DMS153 treated with DMSO at 0.1 percent for 48 hours (cell line): ENCODE measurements at regions not wholly inside any gene's neighbourhood (a gene's known extent, or its start where the extent isn't known, plus 50 kb on each side); places are given as distances from the start of the nearest gene placed in this dataset.
"Not testable (repeated sequence)": the region's sequence is repeated elsewhere in the genome, so short reads cannot be mapped to it uniquely, and the experiment has no call there.

Experiments
- DNase-seq: peaks from one replicate; lab custom pipeline; 2025; ENCODE audit not compliant: unreplicated experiment; lab: John Stamatoyannopoulos, UW

DNA sequence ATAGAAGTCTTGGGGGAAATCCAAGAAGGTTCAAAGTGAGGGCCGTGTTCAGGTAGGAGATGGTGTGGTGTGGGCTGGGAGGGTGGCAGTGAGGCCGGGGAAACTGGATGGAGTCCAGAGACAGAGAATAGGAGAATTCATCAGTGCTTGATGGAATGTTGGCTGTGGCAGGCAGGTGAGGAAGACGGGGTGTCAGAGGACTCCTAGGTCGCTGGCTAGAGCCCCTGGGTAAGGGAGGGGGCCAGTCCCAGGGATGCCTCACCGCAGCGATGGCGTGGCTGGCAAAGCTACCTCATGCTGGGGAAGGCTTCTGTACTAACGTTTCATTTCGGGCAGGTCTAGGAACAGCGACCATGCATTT, 373.0 kb downstream of the RPS24 start:
- no peak for DNase-seq

DNA sequence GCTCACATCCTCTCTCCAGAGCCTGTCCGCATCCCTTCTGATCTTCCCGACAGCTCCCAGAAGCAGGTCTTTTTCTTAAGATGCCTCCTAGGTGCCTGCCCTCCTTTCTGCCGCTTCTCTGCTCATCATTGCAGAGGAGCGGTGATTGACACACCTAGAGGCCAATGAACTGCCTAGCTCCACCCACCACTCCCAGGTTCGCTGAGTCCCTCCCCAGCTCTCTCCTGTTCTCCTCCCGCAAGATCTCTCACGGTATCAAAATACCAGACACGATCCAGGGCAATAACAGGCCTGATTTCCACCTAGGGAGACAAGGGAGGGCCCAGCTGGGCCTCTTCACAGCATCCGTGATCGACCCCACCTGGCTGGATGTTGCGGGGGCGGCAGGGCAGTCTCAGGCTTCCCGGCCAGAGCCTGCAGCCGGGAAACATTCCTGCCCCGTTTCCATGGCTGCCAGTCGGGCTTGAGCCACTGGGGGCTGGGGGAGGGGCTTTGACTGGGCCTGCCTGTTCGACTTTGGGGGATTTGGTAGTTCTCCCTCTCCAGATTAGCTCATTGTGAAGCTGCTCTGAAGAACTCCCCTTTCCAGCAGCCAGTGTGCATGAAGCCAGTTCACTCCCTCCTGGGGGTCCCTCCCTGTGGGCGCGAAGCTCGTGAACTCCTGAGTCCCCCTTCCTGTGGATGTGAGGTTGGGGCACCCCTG, 373.5 kb downstream of the RPS24 start:
- DNase-seq: peak; percentile 91

DNA sequence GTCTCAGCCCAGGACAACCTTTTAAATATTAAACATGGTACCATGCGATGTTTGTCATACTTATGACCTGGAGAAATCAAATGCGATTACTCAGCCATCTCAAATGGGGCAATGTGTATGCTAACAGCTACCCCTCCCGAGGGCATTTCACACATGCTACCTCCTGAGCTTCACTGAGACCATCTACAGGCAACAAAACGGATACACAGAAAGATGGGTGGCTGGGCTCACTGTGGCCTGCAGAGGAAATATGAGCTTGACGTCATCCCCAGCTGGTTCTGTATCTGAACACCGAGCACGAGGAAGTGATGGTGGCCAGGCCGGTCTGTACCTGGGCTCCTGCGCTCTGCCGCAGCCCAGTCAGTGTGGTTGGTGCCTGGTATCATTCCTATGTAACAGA, 374.3 kb downstream of the RPS24 start:
- no peak for DNase-seq

DNA sequence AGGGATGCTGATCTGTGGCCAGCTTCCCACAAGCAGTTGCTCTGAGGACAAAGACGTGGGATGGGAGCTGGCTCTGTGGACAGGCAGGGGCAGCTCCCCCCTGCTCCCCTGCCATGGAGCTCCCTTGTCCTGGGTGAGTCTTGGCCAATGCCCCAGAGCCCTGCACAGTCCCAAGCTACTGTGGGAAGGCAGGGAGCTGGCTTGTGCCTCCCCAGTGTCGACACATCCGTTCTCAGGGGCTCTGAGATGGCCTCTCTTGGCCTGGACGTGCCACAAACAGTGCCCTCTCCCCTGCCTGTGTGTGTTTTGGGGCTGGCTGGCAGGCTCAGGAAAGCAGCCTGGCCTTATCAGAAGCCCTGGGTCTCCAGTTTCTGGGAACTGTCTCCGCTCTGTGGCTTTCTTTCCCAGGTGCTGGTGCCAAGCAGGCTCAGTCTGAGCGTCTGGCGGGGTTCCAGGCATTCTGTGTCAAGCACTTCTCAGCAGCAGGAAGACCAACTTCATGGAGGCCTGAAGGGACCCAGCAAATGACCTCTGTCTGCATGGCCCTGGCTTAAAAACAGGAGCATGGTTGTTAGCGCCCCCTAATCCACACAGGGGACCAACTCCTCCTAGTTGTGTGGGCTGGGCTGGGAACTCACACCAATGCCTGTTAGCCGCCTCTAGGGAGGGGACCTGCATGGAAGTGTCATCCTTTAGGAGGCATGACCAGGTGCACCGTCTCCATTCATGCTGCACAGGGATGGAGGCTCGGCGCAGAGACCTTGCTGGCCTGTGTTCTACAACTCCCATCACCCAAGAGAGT, 375.2 kb downstream of the RPS24 start:
- peak; percentile 81 for DNase-seq

DNA sequence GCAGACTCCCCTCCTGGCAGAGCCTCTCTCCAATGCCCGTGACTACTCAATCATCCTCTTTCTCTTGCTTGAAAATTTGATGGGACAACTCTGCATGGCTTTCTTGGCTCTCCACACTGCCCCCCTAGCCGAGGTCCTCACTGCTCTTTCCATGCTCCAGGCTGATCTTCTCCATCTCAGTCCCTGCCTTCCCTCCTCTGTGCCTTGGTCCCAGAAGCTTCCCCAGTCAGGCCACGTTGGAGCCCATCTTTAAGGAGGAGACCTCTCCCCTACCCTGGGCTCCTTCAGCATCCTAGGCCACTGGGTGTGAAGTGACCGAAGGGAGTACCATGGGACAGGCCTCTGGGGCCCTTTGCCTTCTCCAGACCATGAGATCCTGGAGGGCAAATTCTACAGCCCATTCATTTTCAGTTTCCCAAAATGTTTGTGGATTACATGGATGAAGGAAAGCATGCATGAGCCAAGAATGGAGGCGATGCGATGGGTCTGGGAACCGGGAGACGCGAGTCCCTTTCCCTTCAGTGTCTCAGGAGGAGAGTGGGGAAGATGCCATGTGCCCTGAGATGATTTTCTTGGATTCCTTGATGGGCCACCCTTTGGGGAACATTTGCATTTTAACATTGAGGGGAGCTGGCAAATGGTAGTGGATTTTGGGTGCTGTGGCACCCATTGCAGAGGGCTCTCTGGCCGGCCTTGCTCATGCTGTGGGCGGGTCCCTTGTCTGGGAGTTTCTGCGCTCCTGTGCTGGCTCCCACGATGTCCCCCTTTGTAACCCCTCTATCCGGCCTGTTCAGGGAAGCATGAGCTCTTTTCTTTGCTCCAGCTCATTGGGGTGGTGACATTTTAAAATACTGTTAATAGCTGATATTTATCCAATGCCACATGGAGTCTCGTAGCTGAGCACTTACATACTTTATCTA, 376.6 kb downstream of the RPS24 start:
- DNase-seq: no peak

DNA sequence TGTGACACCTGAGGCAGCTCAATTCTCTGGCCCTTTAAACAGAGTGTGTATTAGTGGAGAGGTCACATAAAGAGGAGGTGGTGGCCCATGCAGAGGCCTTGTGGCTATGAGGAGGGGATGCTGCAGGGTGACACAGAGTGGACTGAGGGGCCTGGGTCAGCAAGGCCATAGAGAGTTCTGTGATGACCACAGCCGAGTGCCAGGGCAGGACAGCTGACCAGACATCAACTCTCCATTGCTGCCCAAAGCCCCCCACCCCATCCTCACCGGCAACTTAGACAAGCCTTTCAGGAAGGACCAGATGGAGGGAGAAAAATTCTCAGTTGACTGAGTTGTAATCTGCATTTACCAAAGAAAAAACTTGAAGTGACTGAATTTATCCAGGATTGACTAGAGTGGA, 378.1 kb downstream of the RPS24 start:
- DNase-seq: no peak

DNA sequence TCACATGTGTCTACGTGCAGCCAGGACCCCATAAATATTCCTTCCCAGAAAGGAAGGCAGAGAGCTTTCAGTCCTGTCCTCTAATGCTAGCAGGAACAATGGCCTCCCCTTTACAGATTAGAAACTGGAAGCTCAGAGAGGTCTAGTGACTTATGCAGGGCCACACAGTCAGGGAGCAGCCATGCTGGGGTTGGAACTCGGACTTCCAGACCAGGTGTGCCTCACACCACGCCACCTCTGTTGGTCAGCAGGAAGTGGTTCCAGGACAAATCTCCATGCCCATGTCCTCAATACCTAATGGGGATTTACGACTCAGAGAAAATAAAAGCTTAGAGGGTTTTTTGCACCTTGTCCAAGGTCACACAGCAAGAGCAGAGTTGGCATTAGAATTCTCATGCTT, 378.9 kb downstream of the RPS24 start:
- DNase-seq: no peak

DNA sequence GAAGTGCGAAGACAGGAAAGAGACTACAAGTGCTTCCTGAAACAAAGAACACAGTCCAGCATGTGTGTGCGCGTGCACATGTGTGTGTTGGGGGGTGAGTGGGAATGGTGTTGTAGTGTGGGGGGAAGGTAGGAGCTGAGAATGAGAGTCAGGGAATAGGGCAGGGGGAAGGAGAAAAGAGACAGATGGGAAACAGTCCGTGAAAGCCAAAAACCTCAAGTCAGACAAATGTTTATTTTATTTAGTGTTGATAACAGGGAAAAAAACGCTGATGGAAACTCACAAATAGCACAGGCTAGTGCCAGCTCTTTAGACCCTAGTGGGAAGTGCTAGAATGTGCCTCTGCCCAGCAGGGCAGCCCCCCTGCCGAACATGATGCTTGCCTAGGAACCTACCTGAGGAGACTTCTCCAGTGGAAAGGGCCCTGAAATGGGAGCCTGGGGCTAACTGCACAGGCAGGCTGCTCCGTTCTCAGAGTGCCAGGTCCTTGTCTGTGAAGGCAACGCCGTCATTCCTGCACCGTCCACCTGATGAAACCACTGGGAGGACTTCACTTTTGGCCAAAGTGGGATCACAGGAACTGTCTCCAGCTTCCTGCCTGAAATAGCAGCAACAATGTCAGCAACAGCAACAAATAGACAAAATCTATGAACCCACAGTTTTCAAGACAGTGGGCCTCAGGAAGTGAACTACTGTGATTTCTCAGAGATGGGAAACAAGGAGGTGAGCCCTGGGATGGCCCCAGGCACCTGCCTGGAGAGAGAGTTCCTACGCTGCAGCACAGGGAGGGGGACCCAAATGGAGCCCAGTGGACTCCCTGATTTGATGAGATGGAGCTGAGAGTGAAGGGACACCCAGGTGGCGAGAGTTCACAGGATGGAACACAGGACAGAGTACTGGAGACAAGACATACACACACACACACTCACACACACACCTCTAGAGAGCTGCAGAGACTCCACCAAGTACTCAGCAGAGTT, 379.7 kb downstream of the RPS24 start:
- DNase-seq: no peak

DNA sequence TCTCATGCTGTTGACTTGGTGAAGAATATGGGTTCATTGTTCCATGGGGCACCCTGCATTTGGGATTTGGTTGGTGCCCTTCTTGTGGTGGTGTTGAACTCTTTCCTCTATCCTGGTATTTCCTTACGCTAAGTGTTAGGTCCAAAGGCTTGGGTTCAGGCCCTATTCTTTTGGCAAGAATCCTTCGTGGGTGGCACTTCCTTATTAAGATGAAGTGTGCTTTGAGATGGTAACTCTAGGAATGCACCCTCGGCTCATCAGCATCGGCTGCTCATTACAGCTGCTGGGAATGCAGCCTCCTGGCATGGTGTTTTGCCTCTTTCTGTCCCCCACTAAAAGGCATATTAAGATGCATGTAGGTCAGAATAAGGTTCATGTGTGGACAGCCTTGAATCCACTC, 380.7 kb downstream of the RPS24 start:
- DNase-seq: no peak

DNA sequence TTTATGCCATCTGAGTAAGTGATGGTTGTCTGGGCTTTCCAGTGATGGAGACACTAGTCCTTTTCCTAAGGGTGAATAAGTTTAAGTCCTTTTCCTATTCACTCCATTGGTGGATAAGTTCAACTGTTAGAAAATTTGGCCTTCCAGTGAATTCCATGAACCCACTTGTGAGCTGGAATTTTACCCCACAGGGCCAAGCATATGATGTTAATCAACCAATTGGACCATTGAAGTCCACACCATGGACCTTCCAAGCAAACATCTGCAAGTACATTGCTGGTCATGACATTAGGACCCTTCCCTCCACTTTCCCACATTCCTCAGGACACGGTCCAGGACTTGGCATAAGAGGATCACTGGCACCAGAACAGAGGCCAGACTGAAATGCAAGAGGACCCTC, 381.4 kb downstream of the RPS24 start:
- no peak for DNase-seq

DNA sequence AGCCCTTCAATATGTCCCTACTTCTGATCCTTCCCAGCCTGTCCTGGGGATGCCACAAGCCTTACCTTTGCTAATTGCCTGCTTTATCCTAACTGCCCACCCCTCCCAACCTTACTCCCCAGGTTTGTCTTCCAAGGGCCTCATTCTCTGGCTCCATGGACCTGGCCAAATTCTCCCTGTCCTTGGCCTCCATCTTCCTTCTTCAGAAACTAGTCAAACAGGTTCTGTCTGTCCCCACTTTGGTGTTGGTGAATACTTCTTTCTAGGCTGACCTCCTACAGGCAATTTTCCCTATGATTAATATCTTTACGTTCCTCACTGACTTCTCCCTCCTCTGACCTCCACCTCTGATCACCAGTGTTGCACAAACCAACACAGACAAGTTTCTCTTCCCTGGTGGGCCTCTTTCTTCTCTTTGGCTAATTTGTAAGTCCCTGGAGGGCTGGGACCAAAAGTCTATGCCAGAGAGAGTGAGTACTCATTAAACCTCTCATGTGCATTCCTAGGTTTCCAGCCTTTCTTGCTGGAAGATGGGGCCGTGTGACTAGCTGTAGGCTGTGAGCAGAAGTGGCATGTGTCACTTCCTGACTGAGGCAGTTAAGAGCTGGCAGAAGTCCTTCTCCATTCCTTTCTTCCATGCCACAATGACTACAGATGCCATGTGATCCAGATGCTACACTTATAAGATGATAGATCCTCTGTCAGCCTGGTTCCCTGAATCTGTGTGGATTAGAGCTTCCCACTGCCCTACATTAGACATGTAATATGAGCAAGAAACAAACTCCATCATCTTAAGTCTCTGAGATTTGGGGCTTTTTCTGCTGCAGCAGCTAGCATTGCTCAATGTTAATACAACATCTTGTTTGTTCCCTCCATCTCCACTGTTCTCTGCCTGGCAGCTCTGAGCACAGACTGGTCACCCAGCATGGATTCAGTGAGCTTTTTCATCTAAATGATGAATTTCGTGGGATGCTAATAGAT, 382.7 kb downstream of the RPS24 start:
- DNase-seq: no peak

DNA sequence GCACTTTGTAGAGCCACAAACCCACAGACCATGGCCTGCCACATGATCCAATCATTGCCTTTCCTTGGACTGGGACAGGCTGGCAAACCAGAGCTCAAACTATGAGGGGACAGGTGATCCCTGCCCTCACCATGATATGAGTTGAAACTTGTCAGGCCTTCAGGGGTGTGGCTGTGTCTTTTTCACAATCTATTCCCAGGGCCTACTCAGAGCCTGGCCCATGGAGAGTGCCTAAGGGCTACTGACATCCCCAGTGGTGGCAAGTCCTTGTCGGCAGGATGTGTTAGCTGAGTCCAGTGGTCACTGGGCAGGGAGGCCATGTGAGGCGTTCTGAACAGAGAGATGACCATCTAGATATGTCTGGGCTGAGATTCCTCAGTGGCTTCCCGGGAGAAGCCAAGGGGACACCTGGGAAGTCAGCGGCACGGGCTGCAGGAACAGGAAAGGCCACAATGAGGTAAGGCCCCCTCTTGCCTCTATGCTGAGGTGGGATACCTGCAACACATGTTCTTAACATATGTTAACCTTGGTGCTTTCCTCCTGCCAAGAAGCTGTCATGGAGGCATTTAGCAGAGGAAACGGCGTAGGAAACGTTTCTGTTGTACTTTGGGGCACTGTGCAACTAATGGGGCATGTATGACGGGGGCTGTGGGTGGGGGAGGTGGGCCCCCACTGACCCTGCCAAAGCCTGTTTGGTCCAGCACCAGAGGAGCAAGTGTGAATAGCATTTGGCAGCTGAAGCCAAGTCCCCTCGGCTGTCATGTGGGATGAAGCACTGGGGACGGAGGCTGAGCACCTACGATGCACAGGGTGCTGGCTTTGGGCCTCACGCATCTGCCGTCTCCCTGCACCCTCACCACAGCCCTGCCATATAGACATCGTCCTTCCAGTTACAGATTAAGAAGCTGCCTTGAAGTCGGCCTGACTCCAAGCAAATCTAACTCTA, 384.0 kb downstream of the RPS24 start:
- no peak for DNase-seq

DNA sequence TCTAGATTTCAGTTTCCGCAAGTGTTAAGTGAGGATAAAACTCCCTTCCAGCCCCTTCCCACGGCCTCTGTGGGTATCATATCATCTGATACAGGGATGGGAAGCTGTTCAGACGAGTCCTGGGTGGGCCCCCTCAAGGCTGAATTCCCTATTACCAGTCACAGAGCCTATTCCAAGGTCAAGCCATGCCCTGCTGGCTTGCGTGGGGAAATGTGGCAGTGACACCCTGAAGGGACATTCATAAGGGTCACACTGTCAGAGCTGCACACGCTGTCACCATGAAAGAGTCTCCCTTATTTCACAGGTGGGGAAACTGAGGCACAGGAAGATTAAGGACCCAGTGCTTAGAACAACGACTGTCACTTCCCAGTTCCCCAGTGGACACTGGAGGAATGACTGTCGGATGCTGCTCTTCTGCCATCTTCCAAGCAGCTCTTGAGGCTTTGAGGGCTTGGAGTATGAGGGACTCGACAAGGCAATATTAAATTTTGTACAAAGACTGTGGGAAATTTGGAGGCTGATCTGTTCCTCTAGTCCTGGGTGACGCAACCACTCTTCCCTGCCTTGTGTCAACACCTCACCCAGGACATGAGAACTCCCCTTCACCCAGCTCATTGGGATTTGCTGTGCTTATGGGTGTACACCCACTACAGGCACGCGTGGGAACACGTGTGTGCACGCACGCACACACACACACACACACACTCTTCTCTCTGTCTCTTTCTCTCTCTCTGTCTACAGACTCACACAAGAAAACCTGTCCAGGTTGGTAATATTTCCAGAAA, 386.0 kb downstream of the RPS24 start:
- no peak for DNase-seq

DNA sequence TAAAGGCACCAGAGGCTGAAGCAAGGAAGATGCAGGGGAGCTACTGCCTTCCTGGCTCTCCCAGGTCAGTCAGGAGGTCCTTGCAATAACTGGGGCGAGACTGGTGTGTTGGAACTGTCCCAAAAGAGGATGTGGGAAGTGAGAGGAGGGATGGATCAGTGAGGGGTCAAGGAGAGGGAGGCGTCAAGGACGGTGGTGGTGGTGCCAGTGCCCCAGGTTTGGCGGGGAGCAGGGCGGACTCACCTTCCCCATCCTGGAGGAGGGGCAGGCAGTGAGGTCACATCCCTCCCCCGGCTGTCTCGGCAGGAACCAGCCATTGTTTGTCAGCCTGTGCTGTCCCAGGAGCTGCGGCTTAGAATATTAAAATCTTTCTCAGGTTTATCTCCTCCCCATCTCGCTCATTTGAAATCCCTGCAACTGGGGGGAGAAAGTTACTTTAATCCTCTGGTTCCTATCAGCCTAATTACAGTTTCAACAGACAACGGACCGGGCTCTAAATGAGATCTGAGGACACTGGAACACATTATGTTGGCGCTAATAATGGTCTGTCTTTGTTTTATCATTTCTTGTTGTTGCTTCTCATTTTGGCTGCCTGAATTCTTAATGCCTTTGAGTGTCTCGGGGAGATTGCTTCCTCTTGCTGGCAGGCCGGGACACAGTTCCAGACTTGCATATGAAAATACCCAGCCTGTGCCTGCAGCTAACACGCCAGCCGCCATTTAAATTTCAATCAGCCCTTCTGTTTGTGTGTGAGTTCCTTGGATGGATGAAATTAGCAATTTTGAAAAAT, 387.5 kb downstream of the RPS24 start:
- DNase-seq: no peak

DNA sequence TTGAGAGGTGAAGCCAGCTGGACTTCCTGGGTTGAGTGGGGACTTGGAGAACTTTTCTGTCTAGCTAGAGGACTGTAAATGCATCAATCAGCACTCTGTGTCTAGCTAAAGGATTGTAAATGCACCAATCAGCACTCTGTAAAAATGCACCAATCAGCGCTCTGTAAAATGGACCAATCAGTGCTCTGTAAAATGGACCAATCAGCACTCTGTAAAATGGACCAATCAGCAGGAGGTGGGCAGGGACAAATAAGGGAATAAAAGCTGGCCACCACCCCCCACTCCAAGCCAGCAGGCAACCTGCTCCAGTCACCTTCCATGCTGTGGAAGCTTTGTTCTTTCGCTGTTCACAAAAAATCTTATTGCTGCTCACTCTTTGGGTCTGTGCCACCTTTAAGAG, 390.4 kb downstream of the RPS24 start:
- DNase-seq: not testable (repeated sequence)

DNA sequence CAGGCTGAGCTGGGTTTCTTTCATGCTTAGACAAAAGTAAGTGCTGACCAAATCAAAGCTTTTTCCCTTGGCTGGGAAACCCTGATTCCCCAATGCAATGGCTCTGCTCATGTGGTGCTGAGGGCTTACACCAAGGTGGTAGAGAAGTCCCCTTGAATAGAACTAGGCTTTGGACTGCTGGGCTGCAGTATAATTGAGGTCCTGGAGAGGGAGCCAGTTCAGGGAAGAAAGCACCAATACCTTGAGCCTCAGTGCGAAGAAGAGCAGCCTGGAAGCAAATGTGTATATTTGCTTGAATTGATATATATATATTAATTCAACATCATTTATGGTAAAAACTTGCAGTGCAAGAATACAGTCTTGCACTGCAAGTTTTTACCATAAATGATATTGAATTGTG, 391.1 kb downstream of the RPS24 start:
- no peak for DNase-seq

DNA sequence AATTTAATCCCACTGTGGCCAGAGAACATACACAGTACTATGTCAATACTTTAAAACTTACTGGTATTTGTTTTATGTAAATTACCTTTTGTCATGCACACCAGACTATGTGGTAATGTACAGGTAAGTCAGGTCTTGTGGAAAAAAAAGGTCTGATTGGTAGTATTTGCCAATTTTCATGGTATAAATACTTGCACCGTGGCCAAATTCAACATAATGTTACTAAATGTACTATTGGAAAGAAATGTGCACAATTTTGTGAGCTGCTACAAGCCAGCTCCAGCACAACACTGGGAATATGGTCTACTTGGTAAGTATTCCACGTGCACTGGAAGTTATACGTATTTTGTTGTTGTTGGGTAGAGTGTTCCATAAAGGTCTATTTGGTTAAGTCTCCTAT, 392.5 kb downstream of the RPS24 start:
- DNase-seq: no peak
